A172 (cell line): ENCODE measurements at regions not wholly inside any gene's neighbourhood (a gene's known extent, or its start where the extent isn't known, plus 50 kb on each side); places are given as distances from the start of the nearest gene placed in this dataset.
"Not testable (repeated sequence)": the region's sequence is repeated elsewhere in the genome, so short reads cannot be mapped to it uniquely, and the experiment has no call there.

Experiments
- DNase-seq: peaks from one replicate; pipeline ENCODE4 v3.0.0-alpha.2; 2015; ENCODE audit warnings: low spot score

DNA sequence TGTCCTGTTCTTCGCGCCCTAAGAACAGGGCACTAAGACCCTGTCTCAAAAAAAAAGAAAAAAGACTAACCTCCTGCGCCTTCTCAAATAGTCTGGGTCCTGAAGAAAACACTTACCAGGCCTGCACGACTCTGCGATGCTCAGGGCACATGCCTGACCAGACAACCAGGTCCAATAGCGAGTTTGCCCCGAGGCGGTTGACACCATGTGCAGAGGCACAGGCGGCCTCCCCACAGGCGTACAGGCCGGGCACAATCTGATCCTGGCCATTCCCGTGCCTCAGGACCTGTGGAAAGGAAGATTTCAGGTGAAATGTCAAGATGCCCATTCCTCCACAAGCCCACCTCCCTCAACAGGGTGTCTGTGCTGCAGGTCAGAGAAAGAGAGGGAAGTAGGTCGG, 65.9 kb upstream of the TNK2 start:
- not testable (repeated sequence) for DNase-seq

- DNase-seq = not testable (repeated sequence)
Measured at GRCh38 chr3:195970873-195971272, 62.5 kb upstream of the TNK2 start.

DNA sequence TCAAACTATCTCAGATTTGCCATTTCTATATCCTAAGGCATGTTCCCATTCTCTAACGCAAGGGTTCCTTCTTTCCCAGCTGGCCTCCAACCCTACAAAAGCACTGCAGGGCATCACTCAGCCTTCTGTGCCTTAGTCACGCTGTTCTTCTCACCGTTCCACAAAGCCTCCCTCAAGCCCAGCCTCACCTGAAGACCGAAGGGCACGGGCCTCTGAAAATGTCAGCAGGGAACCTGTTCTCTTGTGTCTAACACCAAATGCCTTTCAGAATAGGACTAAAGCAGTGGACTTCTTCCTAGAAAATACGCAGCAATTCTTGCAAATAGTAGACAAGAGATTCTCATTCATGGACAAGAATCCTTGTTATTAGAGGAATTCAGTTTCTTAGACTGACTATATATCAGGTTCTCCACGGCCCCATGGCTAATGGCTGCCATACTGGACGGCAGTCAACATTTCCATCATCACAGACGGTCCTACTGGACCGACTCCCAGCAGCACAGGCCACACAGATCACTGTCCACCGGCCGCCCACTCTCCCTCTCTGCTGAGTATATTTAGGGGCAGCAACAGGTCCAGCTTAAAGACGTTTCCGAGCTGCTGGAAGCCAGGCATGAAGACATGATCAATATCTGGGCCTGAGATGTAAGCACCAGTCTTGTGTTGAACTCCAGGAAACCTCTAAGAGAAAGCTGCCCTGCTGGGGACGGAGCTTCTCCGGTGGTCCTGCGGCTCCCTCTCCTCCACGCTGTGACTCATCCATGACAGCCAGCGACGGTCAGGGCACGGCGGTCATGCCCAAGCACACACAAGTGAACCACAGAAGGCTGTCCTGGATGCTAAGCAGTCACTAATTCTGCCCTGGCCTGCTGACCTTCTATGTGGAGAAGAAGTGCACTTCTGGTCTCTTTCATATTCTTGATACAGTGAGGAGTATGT, 61.8 kb upstream of the TNK2 start:
- DNase-seq = not testable (repeated sequence)

GRCh38 chr3:195969341-195969740, 61.0 kb upstream of the TNK2 start:
- not testable (repeated sequence) for DNase-seq

- not testable (repeated sequence) for DNase-seq
Measured at GRCh38 chr3:195968104-195968503, 59.8 kb upstream of the TNK2 start.

GRCh38 chr3:195967387-195967720, 59.0 kb upstream of the TNK2 start:
- DNase-seq = not testable (repeated sequence)

- DNase-seq = not testable (repeated sequence)
Measured at GRCh38 chr3:195966563-195967386, 58.4 kb upstream of the TNK2 start.

GRCh38 chr3:195965217-195965616, 56.9 kb upstream of the TNK2 start:
- DNase-seq = not testable (repeated sequence)

DNA sequence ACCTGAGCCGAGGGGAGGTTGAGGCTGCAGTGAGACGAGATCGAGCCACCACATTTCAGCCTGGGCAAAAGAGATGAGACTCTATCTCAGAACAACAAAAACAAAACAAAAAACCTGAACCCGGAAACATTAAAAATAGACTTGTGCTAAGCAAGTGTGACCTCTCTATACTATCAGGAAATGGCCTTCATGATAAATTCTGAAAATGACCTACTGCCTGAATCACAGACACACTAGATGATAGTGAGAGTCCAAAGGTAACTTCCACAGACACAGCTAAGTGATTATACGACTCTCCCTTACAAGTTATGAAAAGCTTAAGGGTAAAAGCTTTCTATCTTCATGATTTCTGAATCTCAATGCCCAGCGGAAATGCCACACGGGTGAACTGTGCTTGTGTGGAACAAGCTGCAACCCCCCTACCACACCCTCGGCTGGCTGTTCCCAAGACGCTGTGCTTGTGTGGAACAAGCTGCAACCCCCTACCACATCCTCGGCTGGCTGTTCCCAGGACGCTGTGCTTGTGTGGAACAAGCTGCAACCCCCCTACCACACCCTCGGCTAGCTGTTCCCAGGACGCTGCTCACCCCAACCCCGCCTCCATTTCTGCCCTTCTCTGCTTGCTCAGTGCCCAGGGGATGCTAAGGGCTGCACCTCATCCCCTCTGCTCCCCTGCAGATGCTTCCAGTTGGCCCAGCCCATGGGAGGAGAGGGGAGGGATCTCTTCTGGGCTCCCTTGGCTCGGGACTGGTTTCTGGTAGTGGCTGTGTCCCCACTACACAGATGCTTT, 56.2 kb upstream of the TNK2 start:
- not testable (repeated sequence) for DNase-seq

- DNase-seq = not testable (repeated sequence)
Measured at GRCh38 chr3:195962222-195962621, 53.9 kb upstream of the TNK2 start.

DNA sequence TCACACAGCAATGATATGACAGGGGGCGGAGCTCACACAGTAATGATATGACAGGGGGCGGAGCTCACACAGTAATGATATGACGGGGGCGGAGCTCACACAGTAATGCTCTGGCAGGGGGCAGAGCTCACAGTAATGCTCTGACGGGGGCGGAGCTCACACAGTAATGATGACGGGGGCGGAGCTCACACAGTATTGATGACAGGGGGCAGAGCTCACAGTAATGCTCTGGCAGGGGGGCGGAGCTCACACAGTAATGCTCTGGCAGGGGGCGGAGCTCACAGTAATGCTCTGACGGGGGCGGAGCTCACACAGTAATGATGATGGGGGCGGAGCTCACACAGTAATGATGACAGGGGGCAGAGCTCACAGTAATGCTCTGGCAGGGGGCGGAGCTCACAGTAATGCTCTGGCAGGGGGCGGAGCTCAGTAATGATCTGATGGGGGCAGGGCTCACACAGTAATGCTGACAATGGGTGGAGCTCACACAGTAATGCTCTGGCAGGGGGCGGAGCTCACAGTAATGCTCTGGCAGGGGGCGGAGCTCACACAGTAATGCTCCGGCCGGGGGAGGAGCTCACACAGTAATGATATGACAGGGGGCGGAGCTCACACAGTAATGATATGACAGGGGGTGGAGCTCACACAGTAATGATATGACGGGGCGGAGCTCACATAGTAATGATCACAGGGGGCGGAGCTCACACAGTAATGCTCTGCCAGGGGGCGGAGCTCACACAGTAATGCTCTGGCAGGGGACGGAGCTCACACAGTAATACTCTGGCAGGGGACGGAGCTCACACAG, 52.8 kb upstream of the TNK2 start:
- peak; percentile 48 for DNase-seq

GRCh38 chr3:195960164-195960563, 51.8 kb upstream of the TNK2 start:
- not testable (repeated sequence) for DNase-seq

GRCh38 chr3:195959367-195960157, 51.2 kb upstream of the TNK2 start:
- DNase-seq = not testable (repeated sequence)

DNA sequence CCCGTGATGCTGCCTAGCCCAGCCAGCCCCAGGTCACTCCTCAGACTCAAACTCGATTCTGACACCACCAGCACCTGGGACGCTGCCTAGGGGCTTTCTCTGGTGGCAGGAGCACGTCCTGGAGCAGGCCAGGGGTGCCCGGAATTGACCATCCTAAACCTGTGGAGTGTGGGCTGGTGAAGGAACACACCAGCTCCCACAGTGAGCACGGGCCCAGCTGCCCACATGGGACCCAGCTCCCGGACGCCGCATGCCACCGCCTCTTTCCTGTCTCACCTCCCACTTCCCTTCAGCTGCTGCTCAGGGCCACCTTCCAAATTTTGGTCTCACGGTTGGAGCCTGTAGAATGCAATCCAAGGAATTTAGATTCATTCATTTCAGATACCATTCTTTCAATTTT, 50.4 kb upstream of the TNK2 start:
- DNase-seq = not testable (repeated sequence)
